ENCODE measurements at regions not wholly inside any gene's neighbourhood (a gene's known extent, or its start where the extent isn't known, plus 50 kb on each side); places are given as distances from the start of the nearest gene placed in this dataset.
"Not testable (repeated sequence)": the region's sequence is repeated elsewhere in the genome, so short reads cannot be mapped to it uniquely, and the experiment has no call there.

GRCh38 chr2:155994315-155994714 is 338.2 kb downstream of the NR4A2 start:
- Mint-ChIP-seq H3K9me3 (no peaks in the 10 kb centered on the region), H3K27me3 (no peaks in the 10 kb centered on the region), H3K36me3 (ENCODE audit: low read depth) (no peaks in the 10 kb centered on the region), H3K27ac (no peak overlapping the region), H3K4me3 (no peak overlapping the region), H3K4me1 (no peaks in the 10 kb centered on the region)
- no peak for DNase-seq
- intact Hi-C loops (cut with micrococcal nuclease) = no loop called here

- H3K27me3 Mint-ChIP-seq = no peaks in the 10 kb centered on the region
Measured at GRCh38 chr2:155983845-155984244, 348.7 kb downstream of the NR4A2 start.

GRCh38 chr2:155982135-155982534 is 350.4 kb downstream of the NR4A2 start:
- Mint-ChIP-seq H3K36me3 (ENCODE audit: low read depth) (no peaks in the 10 kb centered on the region), H3K9me3 (no peaks in the 10 kb centered on the region), H3K4me1 (no peaks in the 10 kb centered on the region), H3K27ac (no peak overlapping the region), H3K4me3 (no peak overlapping the region), H3K27me3 (no peaks in the 10 kb centered on the region)
- no peak for DNase-seq
- intact Hi-C loops (cut with micrococcal nuclease) = no loop called here

More at GRCh38 chr2:155983845-155984244, 348.7 kb downstream of the NR4A2 start:
- Mint-ChIP-seq H3K9me3 (no peaks in the 10 kb centered on the region), H3K36me3 (ENCODE audit: low read depth) (no peaks in the 10 kb centered on the region), H3K4me3 (no peak overlapping the region), H3K27ac (no peak overlapping the region), H3K4me1 (no peaks in the 10 kb centered on the region)
- intact Hi-C loops (cut with micrococcal nuclease) = no loop called here
- DNase-seq = no peak

GRCh38 chr2:155980941-155981560 is 351.5 kb downstream of the NR4A2 start:
- no peak overlapping the region for H3K4me3 Mint-ChIP-seq

GRCh38 chr2:155975734-155976133 is 356.8 kb downstream of the NR4A2 start:
- Mint-ChIP-seq H3K4me3 (no peak overlapping the region), H3K9me3 (no peaks in the 10 kb centered on the region), H3K27me3 (no peaks in the 10 kb centered on the region), H3K27ac (no peak overlapping the region), H3K4me1 (no peaks in the 10 kb centered on the region), H3K36me3 (ENCODE audit: low read depth) (no peaks in the 10 kb centered on the region)
- intact Hi-C loops (cut with micrococcal nuclease) = no loop called here
- no peak for DNase-seq

More at GRCh38 chr2:155980941-155981560, 351.5 kb downstream of the NR4A2 start:
- Mint-ChIP-seq H3K27ac (no peak overlapping the region), H3K4me1 (no peaks in the 10 kb centered on the region), H3K9me3 (no peaks in the 10 kb centered on the region), H3K36me3 (ENCODE audit: low read depth) (no peaks in the 10 kb centered on the region), H3K27me3 (no peaks in the 10 kb centered on the region)
- DNase-seq = no peak
- intact Hi-C loops (cut with micrococcal nuclease) = no loop called here

GRCh38 chr2:155972916-155973315 is 359.6 kb downstream of the NR4A2 start:
- H3K27ac Mint-ChIP-seq = no peak overlapping the region
- intact Hi-C loops (cut with micrococcal nuclease) = no loop called here
- no peak for DNase-seq
- H3K4me1 Mint-ChIP-seq = no peaks in the 10 kb centered on the region
- H3K4me3 Mint-ChIP-seq = no peak overlapping the region
- no peaks in the 10 kb centered on the region for H3K36me3 Mint-ChIP-seq (ENCODE audit: low read depth)
- no peaks in the 10 kb centered on the region for H3K27me3 Mint-ChIP-seq
- no peaks in the 10 kb centered on the region for H3K9me3 Mint-ChIP-seq

- H3K27me3 Mint-ChIP-seq; H3K27ac Mint-ChIP-seq; intact Hi-C loops (cut with micrococcal nuclease): not testable (repeated sequence)
Measured at GRCh38 chr2:155966064-155966471, 366.5 kb downstream of the NR4A2 start.

GRCh38 chr2:155965415-155966063 is 367.0 kb downstream of the NR4A2 start:
- no peaks in the 10 kb centered on the region for H3K9me3 Mint-ChIP-seq
- no peaks in the 10 kb centered on the region for H3K4me1 Mint-ChIP-seq
- H3K4me3 Mint-ChIP-seq = no peak overlapping the region
- H3K36me3 Mint-ChIP-seq (ENCODE audit: low read depth) = no peaks in the 10 kb centered on the region
- intact Hi-C loops (cut with micrococcal nuclease) = no loop called here
- H3K27ac Mint-ChIP-seq = no peak overlapping the region
- H3K27me3 Mint-ChIP-seq = no peaks in the 10 kb centered on the region
- DNase-seq = no peak

More at GRCh38 chr2:155966064-155966471, 366.5 kb downstream of the NR4A2 start:
- not testable (repeated sequence) for H3K4me3 Mint-ChIP-seq; H3K4me1 Mint-ChIP-seq; DNase-seq; H3K36me3 Mint-ChIP-seq (ENCODE audit: low read depth); H3K9me3 Mint-ChIP-seq

GRCh38 chr2:155961641-155962040 is 370.9 kb downstream of the NR4A2 start:
- no peaks in the 10 kb centered on the region for H3K27me3 Mint-ChIP-seq
- H3K4me1 Mint-ChIP-seq = no peaks in the 10 kb centered on the region
- H3K27ac Mint-ChIP-seq = no peak overlapping the region
- H3K4me3 Mint-ChIP-seq = no peak overlapping the region
- no peaks in the 10 kb centered on the region for H3K36me3 Mint-ChIP-seq (ENCODE audit: low read depth)
- DNase-seq = no peak
- intact Hi-C loops (cut with micrococcal nuclease) = no loop called here
- no peaks in the 10 kb centered on the region for H3K9me3 Mint-ChIP-seq

- intact Hi-C loops (cut with micrococcal nuclease) = no loop called here
- DNase-seq = no peak
- no peaks in the 10 kb centered on the region for H3K9me3 Mint-ChIP-seq
- H3K4me1 Mint-ChIP-seq = no peaks in the 10 kb centered on the region
- H3K4me3 Mint-ChIP-seq = no peak overlapping the region
- H3K36me3 Mint-ChIP-seq (ENCODE audit: low read depth) = no peaks in the 10 kb centered on the region
- H3K27me3 Mint-ChIP-seq = no peaks in the 10 kb centered on the region
- H3K27ac Mint-ChIP-seq = no peak overlapping the region
Measured at GRCh38 chr2:155958834-155959233, 373.7 kb downstream of the NR4A2 start.

GRCh38 chr2:155947069-155947468 is 385.5 kb downstream of the NR4A2 start:
- no peaks in the 10 kb centered on the region for H3K27me3 Mint-ChIP-seq
- intact Hi-C loops (cut with micrococcal nuclease) = no loop called here
- no peak overlapping the region for H3K4me3 Mint-ChIP-seq
- no peaks in the 10 kb centered on the region for H3K36me3 Mint-ChIP-seq (ENCODE audit: low read depth)
- no peaks in the 10 kb centered on the region for H3K4me1 Mint-ChIP-seq
- no peak for DNase-seq
- no peak overlapping the region for H3K27ac Mint-ChIP-seq
- no peaks in the 10 kb centered on the region for H3K9me3 Mint-ChIP-seq

- no peaks in the 10 kb centered on the region for H3K4me1 Mint-ChIP-seq
Measured at GRCh38 chr2:155944218-155944617, 388.3 kb downstream of the NR4A2 start.

GRCh38 chr2:155930312-155930711 is 402.2 kb downstream of the NR4A2 start:
- intact Hi-C loops (cut with micrococcal nuclease) = no loop called here
- H3K4me3 Mint-ChIP-seq = no peak overlapping the region
- H3K36me3 Mint-ChIP-seq (ENCODE audit: low read depth) = no peaks in the 10 kb centered on the region
- no peak overlapping the region for H3K27ac Mint-ChIP-seq
- no peak for DNase-seq
- H3K4me1 Mint-ChIP-seq = no peaks in the 10 kb centered on the region
- no peaks in the 10 kb centered on the region for H3K27me3 Mint-ChIP-seq
- H3K9me3 Mint-ChIP-seq = peaks cover 3% of the 10 kb centered on the region

More at GRCh38 chr2:155944218-155944617, 388.3 kb downstream of the NR4A2 start:
- Mint-ChIP-seq H3K36me3 (ENCODE audit: low read depth) (no peaks in the 10 kb centered on the region), H3K27ac (no peak overlapping the region), H3K9me3 (no peaks in the 10 kb centered on the region), H3K4me3 (no peak overlapping the region), H3K27me3 (no peaks in the 10 kb centered on the region)
- intact Hi-C loops (cut with micrococcal nuclease) = no loop called here
- no peak for DNase-seq

GRCh38 chr2:155917380-155917779 is 415.1 kb downstream of the NR4A2 start:
- DNase-seq = no peak
- Mint-ChIP-seq H3K27me3 (peaks cover 2% of the 10 kb centered on the region), H3K27ac (no peak overlapping the region), H3K4me1 (no peaks in the 10 kb centered on the region), H3K9me3 (no peaks in the 10 kb centered on the region), H3K36me3 (ENCODE audit: low read depth) (no peaks in the 10 kb centered on the region), H3K4me3 (no peak overlapping the region)
- intact Hi-C loops (cut with micrococcal nuclease) = loop anchor here (10.0 kb wide), 1 partner anchor 543 kb away; no protein-coding TSS in a partner anchor

Measured in activated CD4-positive, alpha-beta T cell treated with anti-CD3 and anti-CD28 coated beads, Interleukin-2, amount 10 ng/mL, durations not matched to agents 24 days and 14 days (primary cell).